Neural progenitor cell (in vitro differentiated cells): ENCODE measurements at regions not wholly inside any gene's neighbourhood (a gene's known extent, or its start where the extent isn't known, plus 50 kb on each side); places are given as distances from the start of the nearest gene placed in this dataset.

Experiments
- CTCF ChIP-seq: fragments of 200-600 bp; sonication (generic); IDR thresholded peaks from 2 replicates; pipeline ENCODE4 v1.5.1; 2017; ENCODE audit warnings: antibody characterized with exemption, mild to moderate bottlenecking
- EZH2phosphoT487 ChIP-seq: fragments of 200-600 bp; sonication (generic); IDR thresholded peaks from 2 replicates; pipeline ENCODE4 v1.6.1; 2017; ENCODE audit warnings: antibody characterized with exemption

GRCh38 chr1:81484284-81484683, 316.4 kb upstream of the ADGRL2 start:
- TF ChIP-seq EZH2phosphoT487 (no peak), CTCF (no peak)
